NCI-H1694 (cell line): ENCODE measurements at regions not wholly inside any gene's neighbourhood (a gene's known extent, or its start where the extent isn't known, plus 50 kb on each side); places are given as distances from the start of the nearest gene placed in this dataset.
"Not testable (repeated sequence)": the region's sequence is repeated elsewhere in the genome, so short reads cannot be mapped to it uniquely, and the experiment has no call there.

Experiments
- DNase-seq: peaks from one replicate; lab custom pipeline; 2025; lab: John Stamatoyannopoulos, UW

DNA sequence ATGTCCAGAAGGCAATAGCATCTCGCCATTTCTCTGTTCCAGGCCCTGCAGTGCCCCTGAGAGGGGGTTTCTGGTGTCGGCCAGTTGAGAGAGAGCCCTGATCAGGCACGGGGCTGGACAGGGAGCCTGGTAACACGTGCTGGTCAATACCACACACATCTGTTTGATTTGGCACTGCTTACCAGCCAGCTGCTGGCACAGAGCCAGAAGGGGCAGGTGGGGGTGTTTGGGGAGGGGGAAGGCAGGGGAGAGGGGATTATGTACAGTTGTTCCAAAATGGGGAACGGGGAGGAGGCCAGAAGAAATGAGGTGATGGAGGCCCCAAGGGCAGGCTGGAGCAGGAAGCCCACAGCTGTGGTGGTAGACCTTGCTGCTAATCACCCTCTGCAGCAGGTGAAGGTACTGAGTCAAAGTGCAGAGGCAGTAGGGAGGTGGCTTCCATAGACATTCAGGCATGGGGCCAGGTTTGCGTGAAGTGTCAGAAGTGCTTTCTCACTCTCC is 153.5 kb upstream of the LPP start:
- DNase-seq: no peak

DNA sequence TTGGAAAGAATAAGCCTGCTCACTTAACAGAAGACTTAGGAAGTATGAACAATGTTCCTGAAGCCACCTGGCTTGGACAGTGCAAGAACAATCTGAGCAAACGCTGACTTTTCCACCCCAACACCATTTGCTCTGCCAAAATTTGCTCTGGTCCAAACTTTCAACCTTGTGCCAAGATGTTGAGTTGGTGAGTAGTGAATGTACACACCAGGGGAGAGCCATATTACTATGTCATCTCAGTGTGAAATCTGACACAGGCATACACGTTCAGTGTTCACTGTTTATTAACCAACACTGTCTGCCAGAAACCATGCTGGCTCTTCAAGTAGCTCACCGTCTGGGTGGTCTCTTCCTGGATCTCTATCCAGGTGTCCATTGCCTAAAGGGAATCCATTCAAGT is 152.9 kb upstream of the LPP start:
- no peak for DNase-seq

DNA sequence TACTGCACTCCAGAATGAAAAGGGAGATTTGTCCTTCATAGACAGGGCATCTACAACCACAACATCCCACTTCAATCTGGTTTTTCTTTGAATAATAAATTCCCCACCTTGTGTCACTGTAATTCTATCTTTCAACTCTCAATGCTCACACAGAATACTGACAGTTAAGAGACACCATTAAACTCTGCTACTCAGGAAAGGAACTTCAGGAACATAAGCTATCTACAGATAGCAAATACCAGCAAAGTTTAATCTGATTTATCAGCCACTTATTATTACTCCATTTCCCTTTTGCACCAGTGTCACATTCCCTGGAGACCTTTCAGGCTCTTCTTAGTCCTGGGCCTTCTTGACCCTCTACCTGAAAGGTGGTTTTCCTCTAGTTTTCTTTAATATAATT is 152.0 kb upstream of the LPP start:
- no peak for DNase-seq

DNA sequence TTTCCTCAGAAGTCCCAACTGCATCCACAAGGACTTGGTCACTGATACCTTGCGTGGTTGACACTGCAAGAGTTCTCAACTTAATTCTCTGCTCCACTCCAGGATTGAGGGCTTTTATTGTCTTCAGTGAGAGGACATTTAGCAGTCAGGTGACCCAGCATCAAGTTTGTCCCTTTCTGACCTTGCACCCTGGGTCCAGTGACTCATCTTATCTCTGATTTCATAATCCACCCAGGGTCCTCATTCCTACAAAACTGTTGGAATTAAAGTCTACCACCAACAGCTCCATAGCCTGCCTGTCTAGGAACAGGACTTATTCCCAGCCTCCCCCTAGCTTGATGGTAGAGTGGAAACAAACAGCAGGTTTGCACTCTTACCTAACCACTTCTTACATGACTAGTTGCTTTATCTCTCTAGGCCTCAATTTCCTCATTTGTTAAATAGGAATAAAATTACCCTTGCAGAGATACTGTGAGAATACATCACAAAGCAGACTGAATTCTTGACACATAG is 151.3 kb upstream of the LPP start:
- no peak for DNase-seq

DNA sequence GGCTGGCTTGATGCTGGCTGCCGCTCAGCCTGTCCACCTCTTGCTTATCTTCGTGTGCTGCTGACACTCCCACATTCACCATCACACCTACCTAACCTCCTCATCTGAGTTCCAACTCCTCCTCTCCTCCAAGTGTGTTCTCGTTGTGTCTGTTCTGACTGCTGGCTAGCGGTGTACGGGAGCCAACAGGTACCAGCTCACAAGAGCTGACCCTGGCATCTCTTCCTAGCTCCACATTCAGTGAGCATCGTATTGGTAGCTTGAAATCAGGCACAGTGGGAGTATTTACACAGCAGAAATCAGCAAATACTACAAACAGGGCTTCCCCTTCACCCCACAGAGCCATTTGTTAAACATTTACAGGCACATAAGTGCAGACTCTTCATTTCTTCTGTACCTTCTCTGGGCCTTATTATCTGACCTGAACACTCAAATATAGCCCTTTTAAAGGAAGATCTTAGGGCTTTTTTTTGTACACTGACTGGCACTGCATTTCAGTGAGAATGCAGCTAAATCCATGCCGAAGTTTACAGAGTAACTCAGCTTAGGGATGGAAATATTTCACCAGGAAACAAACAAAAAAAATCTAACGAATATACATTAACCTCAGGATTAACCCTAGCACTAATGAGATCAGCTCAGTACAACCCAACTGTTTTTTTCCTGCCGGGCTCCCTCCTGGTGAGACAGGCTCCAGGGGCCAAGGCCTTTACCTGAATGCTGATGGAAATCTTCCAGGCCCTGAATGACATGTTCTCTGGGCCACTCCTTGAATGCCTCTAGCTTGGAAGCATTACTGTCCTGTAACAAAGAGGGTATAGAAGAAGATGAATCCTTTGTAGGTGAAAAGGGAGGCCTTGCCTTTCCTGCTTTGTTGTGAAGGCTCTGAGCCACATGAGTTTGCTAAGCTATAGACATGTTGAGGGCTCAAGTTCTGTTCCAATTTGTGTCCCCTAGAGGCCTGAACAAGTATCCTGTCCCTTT is 150.5 kb upstream of the LPP start:
- no peak for DNase-seq

DNA sequence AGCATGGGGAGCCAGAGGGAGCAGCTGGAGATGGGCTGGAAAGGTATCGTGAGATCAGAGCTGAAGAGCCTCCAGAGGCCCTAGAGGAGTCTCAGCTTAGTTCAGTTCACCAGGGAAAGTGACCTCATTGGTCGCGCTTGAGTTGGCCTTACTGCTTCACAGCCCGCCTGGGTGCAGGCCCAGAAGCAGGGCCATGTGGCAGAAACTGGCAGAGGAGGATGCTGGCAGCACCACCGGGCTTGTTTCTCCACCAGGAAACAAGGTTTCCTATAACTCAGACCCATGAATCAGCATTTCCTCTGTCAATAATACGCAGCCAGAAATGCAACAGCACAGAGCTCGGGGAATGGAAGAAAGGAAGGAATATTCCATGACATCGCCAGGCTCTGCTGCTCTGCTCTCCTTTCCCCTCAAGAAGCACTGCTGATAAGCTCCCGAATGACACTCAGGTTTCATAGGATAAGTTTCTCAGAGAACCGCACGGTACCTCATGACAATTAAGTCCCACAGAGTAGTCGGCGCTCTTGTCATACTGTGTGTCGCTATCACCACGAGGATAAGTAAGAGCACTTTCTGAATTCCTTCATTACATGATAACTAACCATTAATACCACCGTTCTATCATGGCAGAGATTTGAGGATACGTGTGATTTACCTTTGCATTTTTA is 147.1 kb upstream of the LPP start:
- peak; percentile 49 for DNase-seq

DNA sequence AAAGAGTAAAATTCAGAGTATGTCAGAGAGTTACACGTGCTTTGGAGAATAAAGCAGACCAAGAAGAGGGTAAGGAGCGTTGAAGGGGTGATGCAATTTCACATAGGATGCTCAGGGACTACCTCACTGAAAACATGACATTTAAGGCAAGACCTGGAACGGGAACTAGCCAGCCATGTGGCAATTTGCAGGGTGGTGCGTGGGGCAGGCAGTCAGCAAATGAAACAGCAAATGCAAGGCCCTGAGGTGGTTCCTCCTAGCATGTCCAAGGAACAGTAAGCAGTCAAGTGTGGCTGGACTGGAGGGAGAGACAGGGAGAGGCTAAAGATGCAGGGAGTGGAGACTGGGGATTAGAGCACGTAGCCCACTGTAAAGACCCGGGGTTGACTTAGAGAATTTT is 146.1 kb upstream of the LPP start:
- DNase-seq: no peak

DNA sequence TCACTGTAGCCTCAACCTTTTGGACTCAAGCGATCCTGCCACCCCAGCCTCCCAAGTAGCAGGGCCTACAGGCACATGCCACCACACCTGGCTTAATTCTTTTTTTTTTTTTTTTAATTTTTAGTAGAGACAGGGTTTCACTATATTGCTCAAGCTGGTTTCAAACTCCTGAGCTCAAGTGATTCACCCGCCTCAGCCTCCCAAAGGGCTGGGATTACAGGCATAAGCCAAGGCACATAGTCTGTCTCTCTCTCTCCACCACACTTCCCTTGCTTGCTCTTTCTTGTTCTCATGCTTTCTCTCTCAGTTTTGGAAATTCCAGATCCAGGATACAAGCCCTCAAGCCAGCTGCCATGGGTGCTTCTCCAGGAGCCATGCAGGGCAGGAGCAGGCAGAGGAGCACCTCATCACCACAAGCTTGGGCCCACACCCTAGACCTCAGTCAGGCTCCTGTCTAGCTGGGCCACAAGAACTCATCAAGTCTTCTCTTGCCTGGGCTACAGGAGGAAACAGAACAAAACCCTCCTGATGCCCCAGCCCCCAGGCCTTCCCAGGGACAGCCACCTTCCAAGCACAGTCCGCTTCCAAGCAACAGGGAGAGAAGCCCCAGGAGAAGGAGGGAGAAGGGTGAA is 145.3 kb upstream of the LPP start:
- no peak for DNase-seq

DNA sequence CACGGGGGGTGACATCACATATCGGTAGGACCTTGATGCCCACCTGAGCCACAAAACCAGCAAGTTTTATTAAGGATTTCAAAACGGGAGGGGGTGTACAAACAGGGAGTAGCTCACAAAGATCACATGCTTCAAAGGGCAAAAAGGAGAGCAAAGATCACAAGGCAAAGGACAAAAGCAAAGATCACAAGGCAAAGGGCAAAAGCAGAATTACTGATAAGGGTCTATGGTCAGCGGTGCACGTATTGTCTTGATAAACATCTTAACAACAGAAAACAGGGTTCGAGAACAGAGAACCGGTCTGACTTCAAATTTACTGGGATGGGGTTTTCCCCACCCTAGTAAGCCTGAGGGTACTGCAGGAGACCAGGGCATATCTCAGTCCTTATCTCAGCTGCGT is 143.5 kb upstream of the LPP start:
- DNase-seq: no peak

DNA sequence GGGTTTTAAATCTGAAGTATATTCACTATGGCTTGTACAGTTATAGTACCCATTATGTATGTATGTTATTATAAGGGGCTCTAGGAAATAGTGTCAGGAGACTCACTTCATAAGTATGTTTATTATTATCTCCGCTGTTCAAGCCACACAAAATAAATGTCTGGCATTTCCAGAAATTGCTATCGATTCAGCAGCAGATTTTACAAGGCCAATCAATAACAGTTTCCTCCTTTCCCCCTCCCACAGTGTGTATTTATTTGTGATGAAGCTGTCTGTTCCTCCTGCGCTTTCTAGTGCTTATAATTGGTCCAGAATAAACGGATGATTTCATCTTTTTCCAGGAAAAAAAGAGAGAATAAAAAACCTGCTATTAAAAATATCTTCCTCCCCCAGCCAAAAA is 134.2 kb upstream of the LPP start:
- no peak for DNase-seq

DNA sequence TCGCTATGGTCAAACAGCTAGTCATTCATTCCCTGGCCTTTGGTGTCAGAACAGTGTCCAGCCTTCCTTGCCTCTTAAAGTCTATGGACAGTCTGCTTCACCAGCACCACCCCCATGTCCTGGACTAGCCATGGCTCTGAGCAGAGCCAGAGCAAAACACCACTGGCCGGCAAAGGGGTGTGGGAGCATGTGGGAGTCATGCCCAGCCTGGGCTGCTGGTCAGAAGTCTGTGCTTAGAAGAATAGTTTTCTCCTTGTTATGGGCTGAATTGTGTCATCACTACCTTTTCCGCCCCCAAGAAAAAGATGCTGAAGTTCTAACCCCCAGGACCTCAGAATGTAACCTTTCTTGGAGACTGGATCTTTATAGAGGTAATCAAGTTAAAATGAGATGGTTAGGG is 132.9 kb upstream of the LPP start:
- no peak for DNase-seq

DNA sequence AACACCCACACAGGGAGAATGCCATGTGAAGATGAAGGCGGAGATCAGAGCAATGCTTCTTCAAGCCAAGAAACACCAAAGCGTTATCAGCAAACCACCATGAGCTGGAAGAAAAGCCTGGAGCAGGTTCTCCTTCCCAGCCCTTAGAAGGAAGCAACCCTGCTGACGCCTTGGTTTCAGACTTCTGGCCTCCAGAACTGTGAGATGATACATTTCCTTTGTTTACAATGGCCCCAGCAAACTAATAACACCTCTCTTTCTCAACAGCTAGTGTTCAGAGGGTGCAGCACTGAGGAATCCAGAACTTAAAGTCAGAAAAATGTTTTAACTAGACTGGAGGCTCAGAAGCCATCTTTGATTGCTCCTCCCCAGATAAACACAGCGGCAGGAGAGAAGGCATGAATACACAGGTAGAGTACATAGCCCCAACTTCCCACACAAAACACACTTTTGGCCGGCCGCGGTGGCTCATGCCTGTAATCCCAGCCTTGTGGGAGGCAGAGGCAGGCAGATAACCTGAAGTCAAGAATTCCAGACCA is 132.4 kb upstream of the LPP start:
- DNase-seq: no peak

DNA sequence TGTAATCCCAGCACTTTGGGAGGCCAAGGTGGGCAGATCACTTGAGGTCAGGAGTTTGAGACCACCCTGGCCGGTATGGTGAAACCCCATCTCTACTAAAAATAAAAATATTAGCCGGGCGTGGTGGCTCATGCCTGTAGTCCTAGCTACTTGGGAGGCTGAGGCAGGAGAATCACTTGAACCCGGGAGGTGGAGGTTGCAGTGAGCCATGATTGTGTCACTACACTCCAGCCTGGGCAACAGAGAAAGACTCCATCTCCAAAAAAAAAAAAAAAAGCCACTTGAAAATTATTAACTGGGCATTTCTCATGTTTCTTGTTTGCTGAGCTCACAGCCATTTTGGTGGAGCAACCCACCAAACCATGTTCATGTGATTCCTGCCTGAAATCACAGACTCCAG is 131.1 kb upstream of the LPP start:
- DNase-seq: not testable (repeated sequence)

DNA sequence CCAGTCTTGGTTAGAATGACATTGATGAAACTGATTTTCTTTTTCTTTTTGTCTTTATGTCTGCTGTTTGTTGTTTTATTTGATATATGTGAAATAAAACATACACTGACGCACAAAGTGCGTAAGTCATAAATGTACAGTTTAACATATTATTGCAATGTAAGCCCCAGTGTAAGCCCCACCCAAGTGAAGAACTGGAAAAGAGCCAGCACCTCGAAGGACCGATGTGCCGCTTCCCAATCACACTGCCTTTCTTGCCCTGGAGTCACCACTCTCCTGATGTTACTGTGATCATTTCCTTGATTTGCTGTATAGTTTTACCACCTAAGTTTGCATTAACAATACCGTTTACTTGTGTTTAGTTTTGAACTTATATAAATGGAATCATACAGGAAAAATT is 128.4 kb upstream of the LPP start:
- no peak for DNase-seq

DNA sequence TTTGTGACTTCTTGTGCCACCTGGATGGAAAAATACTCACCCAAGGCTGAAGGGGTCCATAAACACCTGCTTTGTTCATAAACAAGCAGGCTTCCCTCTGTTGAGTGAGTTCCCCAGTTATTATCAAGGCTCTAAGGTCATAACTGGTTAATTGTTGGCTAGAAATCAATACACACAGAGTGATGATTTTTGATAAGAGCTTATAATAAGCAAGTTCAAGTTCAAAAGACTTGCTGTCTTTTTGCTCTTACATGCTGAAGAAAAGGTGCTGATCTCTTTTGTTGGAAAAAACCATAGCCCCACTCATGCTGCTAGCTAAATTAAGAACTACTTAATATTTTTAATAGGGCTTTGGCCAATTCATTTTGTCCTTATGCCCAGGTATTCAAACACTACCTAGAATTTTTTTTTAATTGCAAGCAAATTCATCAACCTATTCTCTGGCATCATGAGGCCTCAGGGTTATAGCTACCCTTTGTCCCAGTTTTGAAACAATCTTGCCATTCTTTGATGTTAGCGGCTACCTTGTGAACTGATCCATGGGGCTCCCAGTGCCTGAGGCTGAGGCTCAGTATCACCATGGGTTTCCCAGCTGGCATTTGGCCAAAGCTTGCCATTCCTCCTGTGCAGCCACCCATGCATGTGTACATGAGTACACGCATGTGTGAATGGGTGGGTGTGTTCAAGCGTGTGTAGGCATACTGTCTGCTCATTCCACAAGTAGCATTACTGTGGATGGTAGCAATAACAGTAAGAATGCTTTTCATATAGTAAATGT is 127.6 kb upstream of the LPP start:
- no peak for DNase-seq

DNA sequence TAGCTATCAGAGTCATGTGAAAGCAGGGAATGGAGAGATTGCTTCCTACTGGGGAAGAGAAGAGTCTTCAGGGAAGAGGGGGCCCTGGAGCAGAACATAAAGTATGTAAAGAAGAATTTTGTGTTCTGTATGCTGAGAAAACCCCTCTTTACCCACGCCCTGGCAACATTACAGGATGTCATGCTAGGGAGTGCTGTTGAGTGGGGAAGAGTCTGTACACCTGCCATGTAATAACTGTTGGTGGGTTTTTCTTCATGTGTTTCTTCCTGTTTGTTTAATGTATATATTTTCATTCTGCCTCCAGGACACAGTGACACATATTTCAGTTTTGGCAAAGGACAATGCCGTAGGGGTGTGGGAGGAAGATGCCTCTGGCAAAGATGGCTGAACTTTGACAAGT is 122.8 kb upstream of the LPP start:
- DNase-seq: no peak

DNA sequence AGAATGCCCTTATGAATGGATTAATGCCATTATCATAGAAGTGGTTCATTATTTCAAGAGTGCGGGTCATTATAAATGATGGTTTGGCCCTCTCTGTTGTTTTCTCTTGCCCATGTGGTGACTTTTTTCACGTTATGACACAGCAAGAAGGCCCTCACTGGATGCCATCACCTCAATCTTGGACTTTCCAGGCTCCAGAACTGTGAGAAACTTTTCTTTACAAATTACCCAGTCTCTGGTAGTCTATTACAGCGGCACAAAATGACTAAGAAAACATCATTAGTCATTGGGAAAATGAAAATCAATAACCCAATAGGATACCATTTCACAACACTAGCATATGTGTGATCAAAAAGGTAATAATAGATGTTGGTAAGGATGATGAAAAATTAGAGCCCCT is 119.0 kb upstream of the LPP start:
- no peak for DNase-seq

DNA sequence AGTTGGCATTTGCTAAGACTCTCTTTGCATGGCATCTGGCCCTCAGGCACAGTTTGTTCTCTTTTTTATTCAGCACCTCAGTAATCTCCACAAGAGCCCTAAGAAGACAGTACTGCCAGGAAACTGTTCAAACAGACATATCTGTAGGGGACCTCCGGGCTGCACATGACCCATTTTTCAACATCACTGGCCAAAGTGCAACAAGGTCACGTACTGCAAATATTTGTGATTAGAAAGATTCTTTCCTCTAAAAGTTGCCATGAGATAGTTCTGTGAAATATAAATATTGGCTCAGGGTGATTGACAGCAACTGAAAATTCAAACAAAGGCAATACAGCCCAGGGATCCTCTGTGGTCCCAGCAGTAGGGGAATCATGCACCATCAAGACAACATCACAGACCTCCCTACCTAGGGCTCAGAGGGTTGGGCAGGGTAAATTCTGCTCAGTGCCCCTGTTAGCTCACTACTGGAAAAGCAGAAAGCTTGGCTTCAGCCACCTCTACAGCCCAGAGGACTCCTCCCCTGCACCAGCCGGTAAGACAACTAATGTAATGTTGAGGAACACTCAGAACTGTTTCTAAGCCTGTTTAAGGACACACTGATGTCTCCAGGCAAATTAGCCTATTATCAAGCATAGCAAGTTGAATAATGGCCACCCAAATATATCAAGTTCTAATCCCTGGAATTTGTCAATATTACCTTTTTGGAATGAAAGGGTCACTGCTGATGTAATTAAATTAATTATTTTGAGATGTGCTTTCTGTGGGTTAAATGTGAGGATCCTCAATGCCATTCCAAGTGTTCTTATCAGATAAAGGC is 117.4 kb upstream of the LPP start:
- DNase-seq: no peak

DNA sequence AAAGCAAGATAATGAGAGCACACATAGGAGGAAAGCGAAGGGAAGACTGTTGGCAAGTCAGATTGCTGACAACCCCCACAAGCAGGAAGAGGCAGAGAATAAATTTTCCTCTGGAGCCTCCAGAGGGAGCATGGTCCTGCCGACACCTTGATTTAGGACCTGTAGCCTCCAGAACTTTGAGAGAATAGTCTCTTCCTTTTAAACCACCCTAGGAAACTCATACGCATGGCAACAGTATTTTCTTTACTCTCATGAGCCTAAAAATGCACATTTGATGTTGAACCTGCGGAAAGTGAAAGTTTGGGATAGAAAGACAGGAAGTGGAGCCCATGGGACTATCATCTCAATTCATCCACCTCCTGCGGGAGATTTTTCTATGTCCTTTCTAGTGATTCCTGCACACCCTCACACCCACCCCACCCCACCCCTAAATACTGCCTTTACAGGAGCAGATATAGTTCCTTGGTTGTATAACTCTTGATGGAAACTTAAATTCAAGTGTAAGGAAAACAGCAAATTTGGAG is 116.7 kb upstream of the LPP start:
- no peak for DNase-seq

DNA sequence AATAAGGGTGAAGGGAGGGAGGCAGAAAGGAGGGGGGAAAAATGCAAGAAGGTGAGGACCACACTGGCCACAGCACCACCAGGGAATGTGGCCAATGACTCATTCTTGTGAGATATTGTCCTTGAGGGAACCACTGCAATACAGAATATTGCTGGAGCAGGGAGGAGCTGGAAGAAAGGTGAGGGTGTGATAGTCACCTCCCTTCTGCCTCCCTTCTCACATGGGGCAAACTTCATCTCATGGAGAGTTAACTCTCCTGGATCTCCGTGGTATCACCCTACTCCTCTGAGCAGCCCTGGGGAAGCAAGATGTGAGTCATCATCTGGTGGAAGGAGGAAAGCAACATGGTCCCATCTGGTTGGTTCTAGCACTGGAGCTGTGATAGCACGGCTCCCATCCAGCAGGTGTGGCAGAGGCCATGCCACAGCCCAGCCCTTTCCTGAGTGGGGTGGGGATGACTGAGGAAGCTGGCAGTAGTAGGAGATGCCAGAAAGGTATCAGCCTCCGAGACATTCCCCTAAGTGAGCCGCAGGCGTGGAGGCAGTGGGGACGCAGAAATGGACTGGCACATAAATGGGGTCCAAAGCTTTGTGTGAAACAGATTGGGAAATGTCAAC is 115.9 kb upstream of the LPP start:
- no peak for DNase-seq
